Neural cell (in vitro differentiated cells): ENCODE measurements at regions not wholly inside any gene's neighbourhood (a gene's known extent, or its start where the extent isn't known, plus 50 kb on each side); places are given as distances from the start of the nearest gene placed in this dataset.

Experiments
- H2AFZ ChIP-seq: fragments of 200-600, 300-800 bp; sonication (generic), shearing (Covaris generic); 2 replicates; pipeline ENCODE4 v1.6.0; 2014; ENCODE audit warnings: low read depth, mild to moderate bottlenecking, antibody characterized with exemption, low read length, moderate library complexity
- H3F3A ChIP-seq: fragments of 200-600 bp; shearing (Covaris generic); 2 replicates; pipeline ENCODE4 v1.6.1; 2016; ENCODE audit warnings: mild to moderate bottlenecking, moderate library complexity, mixed read lengths, antibody characterized with exemption, low read length; ENCODE audit not compliant: insufficient read depth, poor library complexity, severe bottlenecking
- H3K27ac ChIP-seq: fragments of 200-600, 300-800 bp; sonication (generic), shearing (Covaris generic); 2 replicates; pipeline ENCODE4 v1.5.1; 2014; ENCODE audit warnings: mild to moderate bottlenecking, low read length, moderate library complexity
- H3K27me3 ChIP-seq: fragments of 300-800, 200-600 bp; sonication (generic), shearing (Covaris generic); 2 replicates; pipeline ENCODE4 v1.6.0; 2014; ENCODE audit warnings: mild to moderate bottlenecking, low read depth, low read length, moderate library complexity; ENCODE audit not compliant: insufficient read depth
- H3K36me3 ChIP-seq: fragments of 300-800, 200-600 bp; sonication (generic), shearing (Covaris generic); 2 replicates; pipeline ENCODE4 v1.5.1; 2014; ENCODE audit warnings: mild to moderate bottlenecking, antibody characterized with exemption, low read length, moderate library complexity; ENCODE audit not compliant: insufficient read depth
- H3K4me2 ChIP-seq: fragments of 300-800, 200-600 bp; sonication (generic), shearing (Covaris generic); 2 replicates; pipeline ENCODE4 v1.6.0; 2014; ENCODE audit warnings: mild to moderate bottlenecking, low read length
- H3K4me3 ChIP-seq: fragments of 300-800, 200-600 bp; sonication (generic), shearing (Covaris generic); 2 replicates; pipeline ENCODE4 v1.5.1; 2014; ENCODE audit warnings: mild to moderate bottlenecking, low read length, moderate library complexity
- H3K79me2 ChIP-seq: fragments of 200-600 bp; shearing (Covaris generic); replicated peaks from 2 replicates; pipeline ENCODE4 v1.6.0; 2014; ENCODE audit warnings: mild to moderate bottlenecking, low read length, moderate library complexity; ENCODE audit not compliant: insufficient read depth
- H3K9ac ChIP-seq: fragments of 300-800, 200-600 bp; sonication (generic), shearing (Covaris generic); 2 replicates; pipeline ENCODE4 v1.6.1; 2016; ENCODE audit warnings: mild to moderate bottlenecking, low read length, mixed read lengths
- H3K9me2 ChIP-seq: fragments of 200-600 bp; shearing (Covaris generic); 2 replicates; pipeline ENCODE4 v1.6.1; 2016; ENCODE audit warnings: mild to moderate bottlenecking, low read length, mixed read lengths; ENCODE audit not compliant: insufficient read depth
- H3K9me3 ChIP-seq: fragments of 200-600, 300-800 bp; sonication (generic), shearing (Covaris generic); 2 replicates; pipeline ENCODE4 v1.6.1; 2016; ENCODE audit warnings: mild to moderate bottlenecking, mixed run types, low read length, moderate library complexity, mixed read lengths
- H4K20me1 ChIP-seq: fragments of 200-600 bp; shearing (Covaris generic); 2 replicates; pipeline ENCODE4 v1.6.1; 2016; ENCODE audit warnings: mild to moderate bottlenecking, mixed run types; ENCODE audit not compliant: insufficient read depth
- CTCF ChIP-seq: fragments of 450-650 bp; IDR thresholded peaks from 2 replicates; pipeline ENCODE4 v1.5.1; 2014; ENCODE audit warnings: antibody characterized with exemption, mild to moderate bottlenecking, moderate library complexity; ENCODE audit not compliant: poor library complexity, severe bottlenecking
- EP300 ChIP-seq: fragments of 450-650 bp; conservative IDR thresholded peaks from 2 replicates; pipeline ENCODE4 v1.6.1; 2014; ENCODE audit warnings: antibody characterized with exemption, mild to moderate bottlenecking, moderate library complexity; ENCODE audit not compliant: poor library complexity, severe bottlenecking
- EZH2 ChIP-seq: fragments of 200-600, 300-800 bp; shearing (Covaris generic), sonication (generic); IDR thresholded peaks from 2 replicates; pipeline ENCODE4 v1.6.1; 2014; ENCODE audit warnings: antibody characterized with exemption, low read length, borderline replicate concordance, mild to moderate bottlenecking; ENCODE audit not compliant: insufficient read depth, poor library complexity, severe bottlenecking
- MXI1 ChIP-seq: fragments of 450-650 bp; conservative IDR thresholded peaks from 2 replicates; pipeline ENCODE4 v1.6.1; 2014; ENCODE audit warnings: antibody characterized with exemption, mild to moderate bottlenecking; ENCODE audit not compliant: poor library complexity, severe bottlenecking
- POLR2AphosphoS5 ChIP-seq: IDR thresholded peaks from 2 replicates; pipeline ENCODE4 v1.6.1; 2012
- RAD21 ChIP-seq: fragments of 450-650 bp; conservative IDR thresholded peaks from 2 replicates; pipeline ENCODE4 v1.6.1; 2014; ENCODE audit warnings: antibody characterized with exemption, mild to moderate bottlenecking, moderate library complexity
- REST ChIP-seq: IDR thresholded peaks from 2 replicates; pipeline ENCODE4 v1.6.1; 2012; ENCODE audit warnings: borderline replicate concordance
- SMC3 ChIP-seq: fragments of 450-650 bp; conservative IDR thresholded peaks from 2 replicates; pipeline ENCODE4 v1.6.1; 2014; ENCODE audit warnings: antibody characterized with exemption, mild to moderate bottlenecking, moderate library complexity; ENCODE audit not compliant: poor library complexity
- TAF1 ChIP-seq: IDR thresholded peaks from 2 replicates; pipeline ENCODE4 v1.6.1; 2012; ENCODE audit warnings: low read depth

- H3K27ac ChIP-seq, result no peak overlapping the region
- no peak overlapping the region for H3K4me2 ChIP-seq
- H3F3A ChIP-seq, result no peaks in the 10 kb centered on the region
- H3K36me3 ChIP-seq, result no peaks in the 10 kb centered on the region
- no peak overlapping the region for H3K9ac ChIP-seq
- no peaks in the 10 kb centered on the region for H3K27me3 ChIP-seq
- no peaks in the 10 kb centered on the region for H3K9me3 ChIP-seq
- no peak for TF ChIP-seq MXI1
- TF ChIP-seq POLR2AphosphoS5, result no peak
- no peak for TF ChIP-seq RAD21
- no peaks in the 10 kb centered on the region for H4K20me1 ChIP-seq
- no peaks in the 10 kb centered on the region for H3K79me2 ChIP-seq
- no peak overlapping the region for H2AFZ ChIP-seq
- H3K4me3 ChIP-seq, result no peak overlapping the region
- no peaks in the 10 kb centered on the region for H3K9me2 ChIP-seq
Observed at GRCh38 chr13:65971541-65971940, 1258.6 kb downstream of the PCDH9 start.

- H3K9ac ChIP-seq, result no peak overlapping the region
- H3K4me2 ChIP-seq, result no peak overlapping the region
- no peaks in the 10 kb centered on the region for H4K20me1 ChIP-seq
- H3K27me3 ChIP-seq, result no peaks in the 10 kb centered on the region
- no peak overlapping the region for H2AFZ ChIP-seq
- no peaks in the 10 kb centered on the region for H3K79me2 ChIP-seq
- H3K36me3 ChIP-seq, result no peaks in the 10 kb centered on the region
- H3K4me3 ChIP-seq, result no peak overlapping the region
- H3F3A ChIP-seq, result no peaks in the 10 kb centered on the region
- TF ChIP-seq RAD21 (no peak), MXI1 (no peak), SMC3 (no peak), EP300 (no peak), POLR2AphosphoS5 (no peak), CTCF (no peak), TAF1 (no peak), REST (no peak)
- H3K9me3 ChIP-seq, result no peaks in the 10 kb centered on the region
- no peak overlapping the region for H3K27ac ChIP-seq
- no peaks in the 10 kb centered on the region for H3K9me2 ChIP-seq
Observed at GRCh38 chr13:65966991-65967451, 1263.1 kb downstream of the PCDH9 start.

GRCh38 chr13:65965501-65965900 is 1264.6 kb downstream of the PCDH9 start:
- H3K79me2 ChIP-seq, result no peaks in the 10 kb centered on the region
- H3K27ac ChIP-seq, result no peak overlapping the region
- no peak overlapping the region for H3K9ac ChIP-seq
- no peaks in the 10 kb centered on the region for H3K36me3 ChIP-seq
- no peaks in the 10 kb centered on the region for H3K9me3 ChIP-seq
- H3K9me2 ChIP-seq, result no peaks in the 10 kb centered on the region
- no peak overlapping the region for H3K4me3 ChIP-seq
- H3K27me3 ChIP-seq, result no peaks in the 10 kb centered on the region
- TF ChIP-seq MXI1 (no peak), SMC3 (no peak), REST (no peak), RAD21 (no peak), POLR2AphosphoS5 (no peak), TAF1 (no peak), CTCF (no peak), EZH2 (no peak), EP300 (no peak)
- H2AFZ ChIP-seq, result no peak overlapping the region
- no peak overlapping the region for H3K4me2 ChIP-seq
- no peaks in the 10 kb centered on the region for H3F3A ChIP-seq
- no peaks in the 10 kb centered on the region for H4K20me1 ChIP-seq
